ENCODE measurements at regions not wholly inside any gene's neighbourhood (a gene's known extent, or its start where the extent isn't known, plus 50 kb on each side); places are given as distances from the start of the nearest gene placed in this dataset.

DNA sequence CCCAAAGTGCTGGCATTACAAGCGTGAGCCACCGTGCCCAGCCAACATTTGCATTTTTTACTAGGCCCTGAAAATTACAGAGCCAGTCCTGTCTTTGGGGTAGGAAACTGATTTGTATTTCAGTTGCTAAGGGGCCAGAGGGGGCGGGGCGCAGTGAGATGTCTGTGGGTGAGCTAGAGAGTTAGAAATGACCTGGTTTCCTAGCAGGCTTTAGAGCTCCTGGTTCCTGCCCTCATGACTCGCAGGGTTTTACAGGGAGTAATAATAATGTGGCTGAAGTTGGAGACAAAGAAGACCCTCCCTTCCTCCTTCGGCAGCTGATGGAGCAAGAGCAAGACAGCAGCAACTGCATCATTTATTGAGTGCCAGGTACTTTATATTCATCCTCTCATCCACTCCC, 131.5 kb downstream of the TFAP2C start (continued):
- TF ChIP-seq, protein P1, sequence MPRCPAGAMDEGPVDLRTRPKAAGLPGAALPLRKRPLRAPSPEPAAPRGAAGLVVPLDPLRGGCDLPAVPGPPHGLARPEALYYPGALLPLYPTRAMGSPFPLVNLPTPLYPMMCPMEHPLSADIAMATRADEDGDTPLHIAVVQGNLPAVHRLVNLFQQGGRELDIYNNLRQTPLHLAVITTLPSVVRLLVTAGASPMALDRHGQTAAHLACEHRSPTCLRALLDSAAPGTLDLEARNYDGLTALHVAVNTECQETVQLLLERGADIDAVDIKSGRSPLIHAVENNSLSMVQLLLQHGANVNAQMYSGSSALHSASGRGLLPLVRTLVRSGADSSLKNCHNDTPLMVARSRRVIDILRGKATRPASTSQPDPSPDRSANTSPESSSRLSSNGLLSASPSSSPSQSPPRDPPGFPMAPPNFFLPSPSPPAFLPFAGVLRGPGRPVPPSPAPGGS (IDR thresholded peaks at IDR 0.05; ENCODE audit: borderline replicate concordance, insufficient read depth, low read depth, low read length, poor library complexity, severe bottlenecking), result no peak
- TF ChIP-seq EGR1 (IDR thresholded peaks at IDR 0.05; ENCODE audit: borderline replicate concordance in 1 of 2, low read depth in 2 of 2, low read length in 2 of 2) (no peak), EP300 (IDR thresholded peaks at IDR 0.05; ENCODE audit: borderline replicate concordance in 1 of 2, control insufficient read depth in 1 of 2, low read depth in 2 of 2, low read length in 2 of 2) (no peak), KAT2A (conservative IDR thresholded peaks at IDR 0.05; ENCODE audit: control insufficient read depth, low read depth, low read length) (no peak), MYB (IDR thresholded peaks at IDR 0.05; ENCODE audit: borderline replicate concordance, low read depth, low read length) (no peak), TARDBP (IDR thresholded peaks at IDR 0.05; ENCODE audit: borderline replicate concordance) (no peak), PML (IDR thresholded peaks at IDR 0.05; ENCODE audit: low read length) (no peak), CEBPB (IDR thresholded peaks at IDR 0.05; ENCODE audit: borderline replicate concordance in 1 of 2, low read depth in 2 of 2, low read length in 2 of 2) (no peak), ZNF24 (IDR thresholded peaks at IDR 0.05) (no peak)

DNA sequence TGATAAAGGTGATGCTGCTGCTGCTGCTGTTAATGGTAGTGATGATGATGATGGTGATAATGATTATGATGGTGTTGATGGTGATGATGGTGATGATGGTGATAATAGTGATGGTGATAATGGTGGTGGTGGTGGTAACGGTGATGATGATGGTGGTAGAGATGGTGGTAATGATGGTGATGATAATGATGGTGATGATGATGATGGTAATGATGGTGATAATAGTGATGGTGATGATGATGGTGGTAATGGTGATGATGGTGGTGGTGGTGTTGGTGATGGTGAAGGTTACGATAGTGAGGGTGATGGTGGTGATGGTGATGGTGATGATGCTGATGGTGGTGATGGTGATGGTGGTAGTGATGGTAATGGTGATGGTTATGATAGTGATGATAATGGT, 132.3 kb downstream of the TFAP2C start:
- ChIA-PET SMC1A (ENCODE audit: uncharacterized antibody, unreplicated experiment) (no interaction called here), RAD21 (ENCODE audit: unreplicated experiment) (no interaction called here), CTCF (no interaction called here), POLR2A (no interaction called here)
- in situ Hi-C loops (cut with MboI), result no loop called here
- no peaks in the 10 kb centered on the region for H3K36me3 ChIP-seq (ENCODE audit: control insufficient read depth in 2 of 2, insufficient read depth in 2 of 2, low read length in 1 of 2)
- H3K4me3 ChIP-seq, result no peak overlapping the region
- FAIRE-seq (no peak), ATAC-seq (no peak), DNase-seq (ENCODE audit: low read depth, low spot score) (no peak)
- H3K9me3 ChIP-seq (replicated peaks; ENCODE audit: control insufficient read depth, insufficient read depth, low read length), result no peaks in the 10 kb centered on the region
- no peak overlapping the region for H3K4me2 ChIP-seq (ENCODE audit: control insufficient read depth, insufficient read depth)
- H3K4me1 ChIP-seq (ENCODE audit: control insufficient read depth, insufficient read depth, low read length), result no peaks in the 10 kb centered on the region
- no peaks in the 10 kb centered on the region for H4K20me1 ChIP-seq (ENCODE audit: control insufficient read depth, insufficient read depth)
- H3K9ac ChIP-seq (ENCODE audit: control insufficient read depth, insufficient read depth, low read length), result no peak overlapping the region
- 7% methylated on average over 2 of the region's 2 CpGs for WGBS (ENCODE audit: insufficient coverage, insufficient replicate concordance, low lambda C conversion rate, missing lambda C conversion rate)
- H3K27ac ChIP-seq (ENCODE audit: control insufficient read depth, insufficient read depth), result no peak overlapping the region
- intact Hi-C loops (cut with micrococcal nuclease; ENCODE audit: unreplicated experiment), result no loop called here
- BruUV-seq (replicated peaks), result no TSS peak
- no peaks in the 10 kb centered on the region for H3K27me3 ChIP-seq (replicated peaks in 1 of 2; ENCODE audit: control insufficient read depth in 2 of 2, insufficient read depth in 2 of 2, low read length in 1 of 2)
- H2AFZ ChIP-seq (ENCODE audit: control insufficient read depth, low read depth, low read length), result no peak overlapping the region
- H3K79me2 ChIP-seq (ENCODE audit: control insufficient read depth, insufficient read depth, low read length), result no peaks in the 10 kb centered on the region
- TF ChIP-seq MYC (IDR thresholded peaks at IDR 0.05; ENCODE audit: insufficient read depth, insufficient read length, insufficient replicate concordance, low read length, severe bottlenecking) (no peak), POLR2A (IDR thresholded peaks at IDR 0.05; ENCODE audit: low read depth, low read length) (no peak), JUND (IDR thresholded peaks at IDR 0.05; ENCODE audit: low read depth, low read length) (no peak), IRF4 (IDR thresholded peaks at IDR 0.05; ENCODE audit: low read depth, low read length) (no peak), POLR2AphosphoS2 (IDR thresholded peaks at IDR 0.05; ENCODE audit: low read depth, low read length) (no peak), FOXK2 (IDR thresholded peaks at IDR 0.05) (peak; percentile 10; the same call in 1 of the 2 replicates), MEF2A (IDR thresholded peaks at IDR 0.05; ENCODE audit: insufficient read depth, low read depth, low read length) (no peak), MYB (IDR thresholded peaks at IDR 0.05; ENCODE audit: borderline replicate concordance, low read depth, low read length) (no peak), CBFB (IDR thresholded peaks at IDR 0.05; ENCODE audit: low read depth) (no peak), RCOR1 (conservative IDR thresholded peaks at IDR 0.05; ENCODE audit: low read depth, low read length) (no peak)
- TF ChIP-seq, protein P1 (IDR thresholded peaks at IDR 0.05; ENCODE audit: borderline replicate concordance, insufficient read depth, low read depth, low read length, poor library complexity, severe bottlenecking), result no peak
- TF ChIP-seq, protein P2, sequence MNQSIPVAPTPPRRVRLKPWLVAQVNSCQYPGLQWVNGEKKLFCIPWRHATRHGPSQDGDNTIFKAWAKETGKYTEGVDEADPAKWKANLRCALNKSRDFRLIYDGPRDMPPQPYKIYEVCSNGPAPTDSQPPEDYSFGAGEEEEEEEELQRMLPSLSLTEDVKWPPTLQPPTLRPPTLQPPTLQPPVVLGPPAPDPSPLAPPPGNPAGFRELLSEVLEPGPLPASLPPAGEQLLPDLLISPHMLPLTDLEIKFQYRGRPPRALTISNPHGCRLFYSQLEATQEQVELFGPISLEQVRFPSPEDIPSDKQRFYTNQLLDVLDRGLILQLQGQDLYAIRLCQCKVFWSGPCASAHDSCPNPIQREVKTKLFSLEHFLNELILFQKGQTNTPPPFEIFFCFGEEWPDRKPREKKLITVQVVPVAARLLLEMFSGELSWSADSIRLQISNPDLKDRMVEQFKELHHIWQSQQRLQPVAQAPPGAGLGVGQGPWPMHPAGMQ (IDR thresholded peaks at IDR 0.05; ENCODE audit: borderline replicate concordance), result peak; percentile 25; the same call in 1 of the 2 replicates
